Left lung (tissue), 4 donors: ENCODE measurements at regions not wholly inside any gene's neighbourhood (a gene's known extent, or its start where the extent isn't known, plus 50 kb on each side); places are given as distances from the start of the nearest gene placed in this dataset.

Experiments
- ATAC-seq: fragments of 200-7000 bp; cut with Tn5 transposase; one replicate; pipeline ENCODE4 v1.9.1; 2020; ENCODE audit warnings: moderate library complexity
- DNase-seq, 4 donors: peaks; one replicate each; pipeline ENCODE4 v3.0.0-alpha.2; 2013 to 2020
- H3K27ac ChIP-seq, 2 donors: fragments of 200-600 bp; sonication (generic) in 1 of 2; one replicate each; pipeline versions ENCODE4 v1.5.0 to v1.8.0; 2020 to 2021
- H3K27me3 ChIP-seq, 2 donors: fragments of 200-600 bp; sonication (generic) in 1 of 2; one replicate each; pipeline versions ENCODE4 v1.5.0 to v1.8.0; 2020 to 2021
- H3K36me3 ChIP-seq, 2 donors: fragments of 200-600 bp; sonication (generic) in 1 of 2; one replicate each; pipeline versions ENCODE4 v1.5.0 to v1.8.0; 2020 to 2021
- H3K4me1 ChIP-seq, 2 donors: fragments of 200-600 bp; one replicate each; pipeline ENCODE4 v1.8.0; 2021
- H3K4me3 ChIP-seq, 2 donors: fragments of 200-600 bp; sonication (generic) in 1 of 2; one replicate each; pipeline versions ENCODE4 v1.5.0 to v1.8.0; 2020 to 2021; ENCODE audit warnings: mild to moderate bottlenecking in 1 of 2
- H3K9me3 ChIP-seq, 2 donors: fragments of 200-600 bp; sonication (generic) in 1 of 2; one replicate each; pipeline versions ENCODE4 v1.5.0 to v1.8.0; 2020 to 2021
- CTCF ChIP-seq, 2 donors: fragments of 200-600 bp; sonication (generic) in 1 of 2; IDR thresholded peaks; one replicate each; pipeline versions ENCODE4 v1.5.0 to v1.8.0; 2021; ENCODE audit warnings: antibody characterized with exemption in 2 of 2
- intact Hi-C, 2 donors: fragments of 100-400 bp; cut with DNase I; formaldehyde crosslinking; loops; one replicate each; pipeline versions ENCODE4 v1.11.2 to v1.14.2; 2022
- donor health status: DM: no; HTN: yes; CAD: no.
- donor health status: DM: no; HTN: no; CAD: no.

- ATAC-seq (no peak), DNase-seq (no peak)
- no peak overlapping the region for H3K27ac ChIP-seq
- no peaks in the 10 kb centered on the region for H3K27me3 ChIP-seq
- peaks cover 0 to 2% of the 10 kb centered on the region in 2 donors for H3K9me3 ChIP-seq
- no peaks in the 10 kb centered on the region for H3K36me3 ChIP-seq
- TF ChIP-seq CTCF (IDR thresholded peaks at IDR 0.05): no peak
- H3K4me3 ChIP-seq: no peak overlapping the region
- H3K4me1 ChIP-seq: no peaks in the 10 kb centered on the region
- intact Hi-C loops: no loop called here
These were observed 73.3 kb downstream of the OLFM4 start for GRCh38 chr13:53101883-53102282.

GRCh38 chr13:53104136-53104535, 75.5 kb downstream of the OLFM4 start:
- Histone ChIP-seq H3K36me3 (no peaks in the 10 kb centered on the region), H3K27me3 (no peaks in the 10 kb centered on the region), H3K4me3 (no peak overlapping the region), H3K27ac (no peak overlapping the region), H3K9me3 (no peaks in the 10 kb centered on the region), H3K4me1 (no peaks in the 10 kb centered on the region)
- intact Hi-C loops: no loop called here
- no peak for TF ChIP-seq CTCF (IDR thresholded peaks at IDR 0.05)
- peak in 1 of 4 donors; percentile 46 for DNase-seq
- peak; percentile 12 for ATAC-seq

- no peak overlapping the region for H3K27ac ChIP-seq
- ATAC-seq (no peak), DNase-seq (no peak)
- H3K4me3 ChIP-seq: no peak overlapping the region
- no peaks in the 10 kb centered on the region for H3K27me3 ChIP-seq
- no peaks in the 10 kb centered on the region for H3K9me3 ChIP-seq
- no peaks in the 10 kb centered on the region for H3K36me3 ChIP-seq
- no peak for TF ChIP-seq CTCF (IDR thresholded peaks at IDR 0.05)
- H3K4me1 ChIP-seq: no peaks in the 10 kb centered on the region
- intact Hi-C loops: no loop called here
These were observed 76.9 kb downstream of the OLFM4 start for GRCh38 chr13:53105477-53105876.

GRCh38 chr13:53105890-53106289, 77.3 kb downstream of the OLFM4 start:
- Histone ChIP-seq H3K4me3 (no peak overlapping the region), H3K4me1 (no peaks in the 10 kb centered on the region), H3K36me3 (no peaks in the 10 kb centered on the region), H3K27me3 (no peaks in the 10 kb centered on the region), H3K9me3 (no peaks in the 10 kb centered on the region), H3K27ac (no peak overlapping the region)
- intact Hi-C loops: no loop called here
- no peak for TF ChIP-seq CTCF (IDR thresholded peaks at IDR 0.05)
- ATAC-seq (no peak), DNase-seq (no peak)

GRCh38 chr13:53110181-53110580, 81.6 kb downstream of the OLFM4 start:
- H3K4me1 ChIP-seq: no peaks in the 10 kb centered on the region
- no peaks in the 10 kb centered on the region for H3K9me3 ChIP-seq
- no peak for TF ChIP-seq CTCF (IDR thresholded peaks at IDR 0.05)
- H3K27ac ChIP-seq: no peak overlapping the region
- no peak for ATAC-seq
- H3K27me3 ChIP-seq: no peaks in the 10 kb centered on the region
- peak in 1 of 4 donors; percentile 18 for DNase-seq
- intact Hi-C loops: no loop called here
- H3K36me3 ChIP-seq: no peaks in the 10 kb centered on the region
- H3K4me3 ChIP-seq: no peak overlapping the region
